OCI-LY3 (cell line): ENCODE measurements at regions not wholly inside any gene's neighbourhood (a gene's known extent, or its start where the extent isn't known, plus 50 kb on each side); places are given as distances from the start of the nearest gene placed in this dataset.

ENCODE experiments used
- H2AFZ ChIP-seq: fragments of 200-600, 300-600 bp; shearing (Covaris generic); 2 replicates; pipeline ENCODE4 v1.6.0; 2014; ENCODE audit warnings: antibody characterized with exemption, low read depth, low read length
- H3K27ac ChIP-seq: fragments of 200-600, 300-600 bp; sonication (generic); 2 replicates; pipeline ENCODE4 v1.5.1; 2014; ENCODE audit warnings: mild to moderate bottlenecking, low read length, moderate library complexity, mixed read lengths
- H3K27me3 ChIP-seq: fragments of 200-600, 300-600 bp; sonication (generic); 2 replicates; pipeline ENCODE4 v1.6.1; 2014; ENCODE audit warnings: low read depth, low read length, mixed read lengths
- H3K36me3 ChIP-seq: fragments of 200-600, 300-600 bp; sonication (generic); replicated peaks from 2 replicates; pipeline ENCODE3; 2014; ENCODE audit warnings: low read depth, low read length, mixed read lengths
- H3K4me1 ChIP-seq: fragments of 300-600, 200-600 bp; sonication (generic); 2 replicates; pipeline ENCODE4 v1.6.1; 2014; ENCODE audit warnings: low read length, mixed read lengths
- H3K4me2 ChIP-seq: fragments of 200-600, 300-600 bp; sonication (generic); 2 replicates; pipeline ENCODE4 v1.6.1; 2014; ENCODE audit warnings: low read length, mixed read lengths
- H3K4me3 ChIP-seq: fragments of 300-600, 200-600 bp; sonication (generic); 2 replicates; pipeline ENCODE4 v1.5.1; 2014; ENCODE audit warnings: antibody characterized with exemption, mild to moderate bottlenecking, low read length, moderate library complexity
- H3K79me2 ChIP-seq: fragments of 300-600, 200-600 bp; shearing (Covaris generic); 2 replicates; pipeline ENCODE4 v1.6.1; 2014; ENCODE audit warnings: mild to moderate bottlenecking, low read length, mixed read lengths
- H3K9ac ChIP-seq: fragments of 300-600, 200-600 bp; shearing (Covaris generic); 2 replicates; pipeline ENCODE4 v1.6.0; 2014; ENCODE audit warnings: mild to moderate bottlenecking, low read length, moderate library complexity
- H3K9me3 ChIP-seq: fragments of 200-600, 300-600 bp; shearing (Covaris generic); 2 replicates; pipeline ENCODE4 v1.6.1; 2014; ENCODE audit warnings: low read length, mixed read lengths; ENCODE audit not compliant: insufficient read depth
- H4K20me1 ChIP-seq: fragments of 200-600, 300-600 bp; sonication (generic); 2 replicates; pipeline ENCODE4 v1.6.1; 2016; ENCODE audit warnings: low read length, mixed read lengths; ENCODE audit not compliant: insufficient read depth
- CTCF ChIP-seq: fragments of 200-600, 300-600 bp; sonication (generic); IDR thresholded peaks from 2 replicates; pipeline ENCODE4 v1.5.1; 2014; ENCODE audit warnings: antibody characterized with exemption, low read length, low read depth
- EZH2phosphoT487 ChIP-seq: fragments of 200-600 bp; shearing (Covaris generic); IDR thresholded peaks from 2 replicates; pipeline ENCODE4 v1.6.1; 2018; ENCODE audit warnings: antibody characterized with exemption, mixed run types, low read depth

DNA sequence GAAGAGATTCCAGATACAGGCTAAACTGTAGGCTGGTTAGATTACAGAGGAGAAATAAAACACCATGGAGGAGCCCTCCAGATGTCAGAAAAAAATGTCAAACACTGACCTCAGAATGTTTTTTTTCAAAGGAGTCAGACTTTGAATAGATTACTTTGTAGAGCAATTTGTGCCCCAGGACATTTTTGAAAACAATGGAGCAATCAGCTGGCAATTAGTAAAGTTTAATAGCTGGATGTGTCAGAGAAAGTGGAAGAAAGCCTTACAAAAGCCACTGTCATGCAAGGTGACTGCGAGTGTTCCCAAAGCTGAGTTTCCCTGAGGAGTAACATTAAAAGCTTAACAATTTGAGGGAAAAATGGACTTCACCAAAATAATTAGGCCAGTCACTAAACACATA, 417.8 kb upstream of the CTNND2 start:
- no peak overlapping the region for H3K4me2 ChIP-seq
- H2AFZ ChIP-seq, result no peak overlapping the region
- peaks cover 5% of the 10 kb centered on the region for H3K4me1 ChIP-seq
- H3K9me3 ChIP-seq, result no peaks in the 10 kb centered on the region
- H4K20me1 ChIP-seq, result no peaks in the 10 kb centered on the region
- no peak overlapping the region for H3K4me3 ChIP-seq
- H3K27me3 ChIP-seq, result no peaks in the 10 kb centered on the region
- no peaks in the 10 kb centered on the region for H3K79me2 ChIP-seq
- peaks cover 2% of the 10 kb centered on the region for H3K36me3 ChIP-seq
- no peak overlapping the region for H3K27ac ChIP-seq
- no peak for TF ChIP-seq EZH2phosphoT487
- no peak for TF ChIP-seq CTCF
- no peak overlapping the region for H3K9ac ChIP-seq

GRCh38 chr5:12320331-12320730, 416.1 kb upstream of the CTNND2 start:
- H3K27ac ChIP-seq, result no peak overlapping the region
- peaks cover 8% of the 10 kb centered on the region for H3K36me3 ChIP-seq
- H3K4me1 ChIP-seq, result peaks cover 20% of the 10 kb centered on the region
- no peak overlapping the region for H3K4me2 ChIP-seq
- H3K9me3 ChIP-seq, result no peaks in the 10 kb centered on the region
- no peaks in the 10 kb centered on the region for H3K79me2 ChIP-seq
- no peak overlapping the region for H2AFZ ChIP-seq
- H3K9ac ChIP-seq, result no peak overlapping the region
- TF ChIP-seq CTCF (no peak), EZH2phosphoT487 (no peak)
- no peaks in the 10 kb centered on the region for H3K27me3 ChIP-seq
- H3K4me3 ChIP-seq, result no peak overlapping the region
- H4K20me1 ChIP-seq, result no peaks in the 10 kb centered on the region

DNA sequence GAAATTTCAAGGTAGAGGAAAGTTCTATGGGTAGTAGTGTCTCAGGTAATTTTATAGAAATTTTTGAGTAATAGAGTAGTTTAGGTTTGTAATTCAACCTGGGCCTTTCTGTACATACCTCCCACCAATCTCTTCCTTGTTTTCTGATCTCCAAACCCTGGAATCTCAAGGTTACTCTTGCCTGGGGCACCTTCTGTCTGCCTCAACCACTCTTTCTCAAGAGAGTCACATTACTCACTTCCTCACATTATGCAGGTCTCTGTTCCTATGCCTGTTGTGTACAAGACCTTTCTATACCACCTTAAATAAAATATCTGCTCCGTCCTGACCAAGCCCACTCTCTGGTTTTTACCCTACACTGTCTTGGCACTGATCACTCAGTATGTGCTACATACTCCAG, 412.6 kb upstream of the CTNND2 start:
- Histone ChIP-seq H3K4me1 (peaks cover 42% of the 10 kb centered on the region), H3K4me2 (no peak overlapping the region), H3K4me3 (no peak overlapping the region), H4K20me1 (no peaks in the 10 kb centered on the region), H3K9me3 (no peaks in the 10 kb centered on the region), H3K27ac (peak overlapping the region; percentile 27), H3K9ac (no peak overlapping the region), H3K36me3 (peaks cover 14% of the 10 kb centered on the region), H2AFZ (peak overlapping the region; percentile 46; the same call in 1 of the 2 replicates), H3K79me2 (no peaks in the 10 kb centered on the region), H3K27me3 (no peaks in the 10 kb centered on the region)
- TF ChIP-seq CTCF, result no peak
- no peak for TF ChIP-seq EZH2phosphoT487

DNA sequence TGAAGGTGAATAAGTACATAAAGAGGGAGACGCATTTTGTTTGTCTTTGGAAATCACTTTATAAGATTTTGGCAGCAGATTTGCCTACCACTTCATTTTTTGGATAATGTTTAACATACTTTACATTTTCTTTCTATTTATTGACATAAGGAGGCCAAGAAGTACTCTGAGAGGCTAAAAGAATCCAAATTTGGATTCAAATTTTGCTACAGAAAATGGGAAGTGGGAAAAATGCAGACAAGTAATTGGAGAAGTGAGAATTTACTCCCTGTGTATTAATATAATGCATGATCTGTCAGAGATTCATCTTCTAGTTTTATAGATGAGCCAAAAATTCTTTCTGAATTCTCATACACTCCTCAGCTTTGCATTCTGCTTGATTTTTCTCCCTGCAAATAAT, 411.2 kb upstream of the CTNND2 start:
- H3K4me1 ChIP-seq, result peaks cover 42% of the 10 kb centered on the region
- no peaks in the 10 kb centered on the region for H4K20me1 ChIP-seq
- H3K36me3 ChIP-seq, result peaks cover 14% of the 10 kb centered on the region
- no peak overlapping the region for H3K9ac ChIP-seq
- H3K79me2 ChIP-seq, result no peaks in the 10 kb centered on the region
- peak overlapping the region; percentile 40 for H3K4me2 ChIP-seq
- H3K27me3 ChIP-seq, result no peaks in the 10 kb centered on the region
- H2AFZ ChIP-seq, result no peak overlapping the region
- H3K4me3 ChIP-seq, result no peak overlapping the region
- no peak for TF ChIP-seq CTCF
- no peak for TF ChIP-seq EZH2phosphoT487
- no peaks in the 10 kb centered on the region for H3K9me3 ChIP-seq
- peak overlapping the region; percentile 74 for H3K27ac ChIP-seq
